H9 (cell line): ENCODE measurements at regions not wholly inside any gene's neighbourhood (a gene's known extent, or its start where the extent isn't known, plus 50 kb on each side); places are given as distances from the start of the nearest gene placed in this dataset.

ENCODE experiments used
- DNase-seq: peaks from one replicate; pipeline ENCODE4 v3.0.0-alpha.2; 2017
- H2AFZ ChIP-seq: one replicate; pipeline ENCODE4 v1.6.1; 2013; ENCODE audit warnings: mild to moderate bottlenecking, low read length, control low read depth, moderate library complexity
- H2AK5ac ChIP-seq: 2 replicates; pipeline ENCODE4 v1.6.1; 2013; ENCODE audit warnings: low read length, control low read depth, mixed read lengths; ENCODE audit not compliant: insufficient read length
- H2BK120ac ChIP-seq: one replicate; pipeline ENCODE4 v1.6.1; 2013; ENCODE audit warnings: low read depth, mild to moderate bottlenecking, low read length, control low read depth, inconsistent platforms; ENCODE audit not compliant: poor library complexity, severe bottlenecking
- H2BK12ac ChIP-seq: 2 replicates; pipeline ENCODE4 v1.6.1; 2013; ENCODE audit warnings: low read length, control low read depth, mixed read lengths, low read depth; ENCODE audit not compliant: insufficient read length
- H2BK15ac ChIP-seq: 2 replicates; pipeline ENCODE4 v1.6.1; 2013; ENCODE audit warnings: low read depth, low read length, control low read depth
- H2BK20ac ChIP-seq: one replicate; pipeline ENCODE4 v1.6.1; 2013; ENCODE audit warnings: low read depth, mild to moderate bottlenecking, low read length, control low read depth, inconsistent platforms; ENCODE audit not compliant: poor library complexity, severe bottlenecking
- H2BK5ac ChIP-seq: 2 replicates; pipeline ENCODE4 v1.6.1; 2013; ENCODE audit warnings: low read length, control low read depth, mixed read lengths; ENCODE audit not compliant: insufficient read length
- H3K14ac ChIP-seq: 2 replicates; pipeline ENCODE4 v1.6.1; 2013; ENCODE audit warnings: low read length, control low read depth; ENCODE audit not compliant: insufficient read depth
- H3K18ac ChIP-seq: 2 replicates; pipeline ENCODE4 v1.6.1; 2013; ENCODE audit warnings: low read depth, mild to moderate bottlenecking, mixed read lengths, low read length, control low read depth; ENCODE audit not compliant: insufficient read length
- H3K23ac ChIP-seq: 2 replicates; pipeline ENCODE4 v1.6.1; 2013; ENCODE audit warnings: low read length, control low read depth, mixed read lengths, low read depth; ENCODE audit not compliant: insufficient read length
- H3K23me2 ChIP-seq: 2 replicates; pipeline ENCODE4 v1.6.1; 2013; ENCODE audit warnings: low read depth, mild to moderate bottlenecking, mixed read lengths, low read length, control low read depth; ENCODE audit not compliant: insufficient read length, poor library complexity, severe bottlenecking
- H3K27ac ChIP-seq: 2 replicates; pipeline ENCODE4 v1.5.1; 2013; ENCODE audit warnings: low read length, control low read depth, mixed read lengths, low read depth; ENCODE audit not compliant: insufficient read length
- H3K27me3 ChIP-seq: 2 replicates; pipeline ENCODE4 v1.6.1; 2013; ENCODE audit warnings: low read length, control low read depth, inconsistent platforms; ENCODE audit not compliant: insufficient read depth
- H3K4ac ChIP-seq: 2 replicates; pipeline ENCODE4 v1.6.1; 2013; ENCODE audit warnings: low read depth, mild to moderate bottlenecking, control low read depth, inconsistent platforms, low read length, moderate library complexity
- H3K4me1 ChIP-seq: 2 replicates; pipeline ENCODE4 v1.6.1; 2013; ENCODE audit warnings: low read length, control low read depth, inconsistent platforms; ENCODE audit not compliant: insufficient read depth
- H3K4me2 ChIP-seq: 2 replicates; pipeline ENCODE4 v1.6.1; 2013; ENCODE audit warnings: low read length, control low read depth, mixed read lengths; ENCODE audit not compliant: insufficient read length, insufficient read depth
- H3K56ac ChIP-seq: 2 replicates; pipeline ENCODE4 v1.6.1; 2013; ENCODE audit warnings: low read depth, mild to moderate bottlenecking, mixed read lengths, low read length, control low read depth; ENCODE audit not compliant: insufficient read length
- H3K79me1 ChIP-seq: 2 replicates; pipeline ENCODE4 v1.6.1; 2013; ENCODE audit warnings: low read depth, mild to moderate bottlenecking, moderate library complexity, low read length, control low read depth, inconsistent platforms; ENCODE audit not compliant: insufficient read depth, poor library complexity, severe bottlenecking
- H3K79me2 ChIP-seq: 2 replicates; pipeline ENCODE4 v1.6.1; 2013; ENCODE audit warnings: low read length, control low read depth, inconsistent platforms; ENCODE audit not compliant: insufficient read depth
- H3K9ac ChIP-seq: 2 replicates; pipeline ENCODE4 v1.6.1; 2013; ENCODE audit warnings: low read length, control low read depth, mixed read lengths; ENCODE audit not compliant: insufficient read length; ENCODE audit errors: extremely low read depth
- H3K9me3 ChIP-seq: one replicate; pipeline ENCODE4 v1.6.1; 2013; ENCODE audit warnings: low read depth, low read length, inconsistent platforms; ENCODE audit not compliant: control insufficient read depth
- H3T11ph ChIP-seq: one replicate; pipeline ENCODE4 v1.6.1; 2013; ENCODE audit warnings: mild to moderate bottlenecking, low read length, control low read depth, inconsistent platforms
- H4K20me1 ChIP-seq: one replicate; pipeline ENCODE4 v1.6.1; 2013; ENCODE audit not compliant: control insufficient read depth, insufficient read length, insufficient read depth
- H4K5ac ChIP-seq: 2 replicates; pipeline ENCODE4 v1.6.1; 2013; ENCODE audit warnings: low read depth, mild to moderate bottlenecking, mixed read lengths, low read length, control low read depth; ENCODE audit not compliant: insufficient read length
- H4K8ac ChIP-seq: replicated peaks from 2 replicates; pipeline ENCODE4 v1.6.1; 2013; ENCODE audit warnings: low read length, control low read depth, mixed read lengths, low read depth; ENCODE audit not compliant: insufficient read length
- H4K91ac ChIP-seq: 2 replicates; pipeline ENCODE4 v1.6.1; 2013; ENCODE audit warnings: low read depth, mild to moderate bottlenecking, moderate library complexity, mixed read lengths, low read length, control low read depth; ENCODE audit not compliant: insufficient read length
- H3K27ac Mint-ChIP-seq, 3 experiments: 2 replicates in 2 of 3; 3 replicates in 1 of 3; pipeline ENCODE4 v1.8.0; 2020 to 2021; ENCODE audit warnings: mixed read lengths in 3 of 3, mild to moderate bottlenecking in 1 of 3, moderate library complexity in 1 of 3
- H3K27me3 Mint-ChIP-seq: 2 replicates; pipeline ENCODE4 v1.8.0; 2021; ENCODE audit warnings: low read depth, mild to moderate bottlenecking, moderate library complexity, mixed read lengths
- H3K36me3 Mint-ChIP-seq, 3 experiments: 2 replicates in 2 of 3; 3 replicates in 1 of 3; pipeline ENCODE4 v1.8.0; 2020 to 2021; ENCODE audit warnings: low read depth in 3 of 3, mixed read lengths in 3 of 3; ENCODE audit not compliant: insufficient read depth in 1 of 3
- H3K4me1 Mint-ChIP-seq, 2 experiments: 2 replicates each; pipeline ENCODE4 v1.8.0; 2020; ENCODE audit warnings: mixed read lengths in 2 of 2
- H3K4me3 Mint-ChIP-seq, 2 experiments: 2 replicates in 1 of 2; 3 replicates in 1 of 2; pipeline ENCODE4 v1.8.0; 2020 to 2021; ENCODE audit warnings: mild to moderate bottlenecking in 2 of 2, mixed read lengths in 2 of 2, moderate library complexity in 1 of 2
- H3K9me3 Mint-ChIP-seq, 2 experiments: 2 replicates in 1 of 2; 3 replicates in 1 of 2; pipeline ENCODE4 v1.8.0; 2020; ENCODE audit warnings: mild to moderate bottlenecking in 2 of 2, mixed read lengths in 2 of 2, moderate library complexity in 1 of 2
- WGBS: extraction: QIAGEN DNeasy Blood & Tissue Kit; methylation state at CpG from one replicate; pipeline ENCODE4 v1.1.7; 2013; ENCODE audit warnings: missing lambda C conversion rate, low lambda C conversion rate, mixed read lengths; ENCODE audit not compliant: insufficient read length; ENCODE audit errors: extremely low coverage; 5-methylcytosine and 5-hydroxymethylcytosine counted together
- TF ChIP-seq, protein P1 (sequence below): fragments of 200-600 bp; sonication (generic); conservative IDR thresholded peaks from 3 replicates; pipeline ENCODE4 v1.8.0; 2021; ENCODE audit warnings: antibody characterized with exemption, mild to moderate bottlenecking

DNA sequence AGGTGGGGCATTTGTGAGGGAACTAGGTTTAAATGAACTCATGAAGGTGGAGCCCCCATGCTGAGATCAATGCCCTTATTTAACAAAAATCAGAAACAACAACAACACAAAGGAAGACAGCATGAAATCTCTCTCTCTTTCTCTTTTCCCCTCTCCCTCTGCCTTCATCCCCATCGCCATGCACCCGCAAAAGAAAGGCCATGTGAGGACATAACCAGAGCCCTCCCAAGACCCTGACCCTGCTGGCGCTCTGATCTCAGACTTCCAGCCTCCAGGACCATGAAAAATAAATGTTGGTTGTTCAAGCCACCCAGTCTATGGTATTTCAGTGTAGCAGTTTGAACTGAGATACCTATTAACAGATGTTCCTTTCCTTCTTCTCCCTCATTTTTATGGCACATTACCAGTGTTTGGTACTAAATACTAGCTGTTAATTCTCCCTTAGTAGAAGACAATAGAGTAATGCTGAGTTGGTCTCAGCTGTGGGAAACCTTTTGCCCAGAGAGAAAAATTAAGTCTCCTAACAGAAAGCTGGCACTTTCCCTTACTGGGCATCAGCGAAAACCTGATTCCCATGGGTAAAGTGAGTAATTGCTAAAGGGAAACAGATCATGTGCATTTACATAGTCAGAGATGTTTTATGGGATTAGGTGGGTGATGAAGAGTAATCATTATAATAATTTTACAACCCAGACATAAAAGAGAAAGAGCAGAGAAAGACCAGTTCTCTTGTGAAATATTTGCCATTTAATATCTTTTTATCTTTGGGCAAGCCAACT, 264.0 kb upstream of the PLEKHG7 start:
- Histone ChIP-seq H4K8ac (no peak overlapping the region), H3K27ac (no peak overlapping the region), H3K9me3 (no peaks in the 10 kb centered on the region), H3K27me3 (no peaks in the 10 kb centered on the region), H2AFZ (no peak overlapping the region), H4K5ac (no peak overlapping the region), H2BK12ac (no peak overlapping the region), H3K23me2 (no peaks in the 10 kb centered on the region), H3K9ac (no peak overlapping the region), H3K79me2 (no peaks in the 10 kb centered on the region), H3K56ac (no peak overlapping the region), H3K23ac (no peak overlapping the region), H3K4ac (no peak overlapping the region), H4K20me1 (no peaks in the 10 kb centered on the region), H2BK20ac (no peak overlapping the region), H3K4me1 (no peaks in the 10 kb centered on the region; the same call in 1 of the 2 replicates), H2BK15ac (no peak overlapping the region), H4K91ac (no peak overlapping the region), H2BK5ac (no peak overlapping the region), H2AK5ac (no peak overlapping the region), H2BK120ac (no peak overlapping the region), H3T11ph (no peak overlapping the region), H3K4me2 (no peak overlapping the region), H3K79me1 (no peaks in the 10 kb centered on the region), H3K18ac (no peak overlapping the region), H3K14ac (no peak overlapping the region)
- no CpG with 5 or more reads among the region's 4 CpGs for WGBS
- H3K27me3 Mint-ChIP-seq = no peaks in the 10 kb centered on the region
- DNase-seq = no peak
- TF ChIP-seq, protein P1, sequence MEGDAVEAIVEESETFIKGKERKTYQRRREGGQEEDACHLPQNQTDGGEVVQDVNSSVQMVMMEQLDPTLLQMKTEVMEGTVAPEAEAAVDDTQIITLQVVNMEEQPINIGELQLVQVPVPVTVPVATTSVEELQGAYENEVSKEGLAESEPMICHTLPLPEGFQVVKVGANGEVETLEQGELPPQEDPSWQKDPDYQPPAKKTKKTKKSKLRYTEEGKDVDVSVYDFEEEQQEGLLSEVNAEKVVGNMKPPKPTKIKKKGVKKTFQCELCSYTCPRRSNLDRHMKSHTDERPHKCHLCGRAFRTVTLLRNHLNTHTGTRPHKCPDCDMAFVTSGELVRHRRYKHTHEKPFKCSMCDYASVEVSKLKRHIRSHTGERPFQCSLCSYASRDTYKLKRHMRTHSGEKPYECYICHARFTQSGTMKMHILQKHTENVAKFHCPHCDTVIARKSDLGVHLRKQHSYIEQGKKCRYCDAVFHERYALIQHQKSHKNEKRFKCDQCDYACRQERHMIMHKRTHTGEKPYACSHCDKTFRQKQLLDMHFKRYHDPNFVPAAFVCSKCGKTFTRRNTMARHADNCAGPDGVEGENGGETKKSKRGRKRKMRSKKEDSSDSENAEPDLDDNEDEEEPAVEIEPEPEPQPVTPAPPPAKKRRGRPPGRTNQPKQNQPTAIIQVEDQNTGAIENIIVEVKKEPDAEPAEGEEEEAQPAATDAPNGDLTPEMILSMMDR = no peak
- H3K36me3 Mint-ChIP-seq = no peaks in the 10 kb centered on the region; a peak in 1 of 7 replicates
- H3K9me3 Mint-ChIP-seq = peaks cover 0 to 2% of the 10 kb centered on the region in 2 experiments; a peak in 2 of 5 replicates
- H3K4me1 Mint-ChIP-seq = peaks cover 8 to 9% of the 10 kb centered on the region in 2 experiments
- no peak overlapping the region for H3K27ac Mint-ChIP-seq
- H3K4me3 Mint-ChIP-seq = no peak overlapping the region
